NCI-H774 (cell line): ENCODE measurements at regions not wholly inside any gene's neighbourhood (a gene's known extent, or its start where the extent isn't known, plus 50 kb on each side); places are given as distances from the start of the nearest gene placed in this dataset.

Experiments
- DNase-seq: peaks from one replicate; lab custom pipeline; 2025; lab: John Stamatoyannopoulos, UW

- no peak for DNase-seq
Measured at GRCh38 chr1:4380564-4381168, 273.7 kb upstream of the AJAP1 start.

- DNase-seq: no peak
Measured at GRCh38 chr1:4393191-4393590, 261.2 kb upstream of the AJAP1 start.

GRCh38 chr1:4394366-4394765, 260.0 kb upstream of the AJAP1 start:
- DNase-seq: no peak

GRCh38 chr1:4395158-4395557, 259.3 kb upstream of the AJAP1 start:
- DNase-seq: no peak

DNA sequence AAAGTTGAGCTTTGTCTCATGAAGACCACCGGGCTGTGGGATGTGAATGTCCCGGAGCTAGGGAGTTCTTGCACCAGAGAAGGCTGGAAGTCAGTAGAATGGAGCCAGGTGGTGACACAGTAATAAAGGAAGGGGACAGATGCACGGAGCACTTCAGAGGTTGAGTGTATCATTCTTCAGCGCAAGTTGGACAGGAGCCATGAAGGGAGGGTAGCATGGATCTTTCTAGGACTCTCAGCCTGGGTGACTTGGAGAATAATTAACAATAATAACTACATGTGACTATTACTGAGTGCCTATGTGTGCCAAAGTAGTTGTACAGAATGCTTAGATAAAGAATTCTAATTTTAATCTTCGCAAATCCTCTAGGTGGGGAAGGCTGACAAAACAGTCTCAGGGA, 258.7 kb upstream of the AJAP1 start:
- no peak for DNase-seq

DNA sequence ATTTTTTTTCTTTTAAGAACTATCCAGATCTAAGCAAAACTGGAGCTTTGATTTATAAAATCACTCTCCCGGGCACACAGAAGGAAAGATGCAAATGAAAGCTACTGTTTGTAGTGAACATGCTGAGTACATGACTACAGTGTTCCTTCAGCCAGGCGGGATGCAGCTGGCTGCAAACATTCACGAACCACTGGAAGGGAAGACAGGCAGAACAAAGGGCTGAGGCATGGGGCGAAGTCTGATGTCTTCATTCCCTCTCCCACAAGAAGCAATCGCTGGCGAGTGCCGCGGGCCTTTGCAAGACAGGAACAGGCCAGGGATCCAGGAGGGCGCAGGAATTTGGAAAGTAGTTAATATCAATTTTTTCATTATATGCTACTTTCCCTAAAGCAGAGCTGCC, 257.9 kb upstream of the AJAP1 start:
- DNase-seq: no peak

- DNase-seq: peak; percentile 10
Measured at GRCh38 chr1:4397196-4397595, 257.2 kb upstream of the AJAP1 start.

DNA sequence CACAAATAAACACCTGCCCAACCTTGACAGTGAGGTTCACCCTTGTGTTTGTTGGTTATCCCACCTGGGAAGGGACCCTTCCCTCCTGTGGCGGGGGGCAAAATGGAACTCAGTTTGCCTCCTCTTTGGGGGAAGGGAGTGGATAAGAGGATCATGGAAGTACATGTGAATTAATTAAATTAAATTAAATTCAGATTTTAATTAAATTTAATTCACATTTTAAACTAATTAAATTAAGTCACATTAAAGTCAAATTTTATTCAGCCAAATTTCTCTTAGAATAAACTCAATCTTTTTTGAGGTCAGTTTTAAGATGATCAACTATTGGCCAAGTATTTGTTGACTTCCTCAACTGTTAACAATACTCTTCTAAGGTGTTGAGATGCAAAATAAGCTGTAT, 252.4 kb upstream of the AJAP1 start:
- no peak for DNase-seq

DNA sequence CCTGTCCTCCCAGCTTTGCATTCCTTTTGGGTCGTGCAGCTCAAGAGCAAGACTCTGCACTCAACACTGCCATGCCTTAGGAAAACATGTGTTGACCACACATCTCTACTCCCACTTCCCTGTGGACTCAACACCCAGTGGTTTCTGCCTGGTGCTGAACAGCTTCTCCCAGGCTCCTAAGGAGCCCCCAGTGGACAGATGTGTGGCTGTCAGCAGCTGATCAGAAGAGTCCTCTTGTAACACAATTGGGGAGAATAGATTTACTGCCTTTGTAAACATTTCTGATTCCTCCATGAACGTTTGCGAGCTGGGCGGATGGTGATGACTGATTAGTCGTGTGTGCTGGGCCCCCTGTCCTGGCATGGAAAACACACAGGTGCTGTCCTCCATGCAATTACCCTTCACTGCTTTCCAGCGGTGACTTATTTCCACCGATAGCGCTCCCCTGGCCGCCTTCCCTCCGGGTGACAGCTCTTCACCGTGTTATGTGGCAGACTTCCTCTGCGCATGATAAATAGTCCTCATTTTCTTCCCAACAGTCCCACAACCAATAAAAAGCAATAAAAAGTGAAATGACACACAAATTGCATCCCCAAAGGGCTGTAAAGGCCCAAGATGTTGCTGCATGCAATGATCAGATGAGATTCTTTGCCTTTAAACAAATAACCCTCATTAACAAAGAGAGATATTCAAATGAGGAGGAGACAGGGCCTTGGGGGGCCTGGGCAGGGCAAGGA, 249.4 kb upstream of the AJAP1 start:
- no peak for DNase-seq

DNA sequence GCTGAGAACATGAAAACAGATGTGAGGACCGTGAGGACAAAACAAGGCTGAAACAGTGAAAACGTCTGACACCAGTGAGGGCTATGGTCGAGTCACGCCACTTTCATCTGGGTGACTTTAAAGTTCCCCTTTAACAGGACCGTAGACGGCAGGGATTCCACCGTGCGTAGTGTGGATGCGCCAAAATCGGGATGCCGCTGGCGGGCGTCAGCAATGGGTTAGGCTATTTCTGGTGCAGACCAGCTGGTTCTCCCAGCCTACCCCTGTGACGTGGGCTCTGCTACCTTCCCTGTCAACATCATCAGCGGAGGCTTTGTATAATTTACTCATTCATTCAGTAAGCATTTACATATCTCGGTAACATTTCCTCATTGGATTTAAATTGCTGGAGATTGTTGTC, 246.6 kb upstream of the AJAP1 start:
- no peak for DNase-seq

DNA sequence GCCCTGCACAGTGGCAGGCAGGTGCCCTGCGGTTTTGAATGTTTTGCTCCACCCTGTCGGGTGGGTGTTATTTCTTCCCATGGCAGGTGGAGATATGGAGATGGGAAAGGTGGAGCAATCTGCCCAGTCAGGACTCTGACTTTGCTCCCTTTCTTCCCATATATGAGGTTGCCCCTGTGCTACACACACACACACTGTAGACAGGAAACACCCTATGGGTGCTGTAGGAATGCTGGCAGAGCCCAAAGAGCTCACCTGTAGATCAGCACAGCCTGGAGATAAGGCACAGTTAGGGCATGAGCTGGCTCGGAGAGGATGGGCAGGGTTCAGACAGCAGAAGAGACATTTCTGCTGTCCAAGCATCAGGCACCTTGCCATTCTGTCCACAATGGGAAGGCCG, 246.0 kb upstream of the AJAP1 start:
- no peak for DNase-seq

GRCh38 chr1:4411862-4412261, 242.5 kb upstream of the AJAP1 start:
- DNase-seq: no peak

DNA sequence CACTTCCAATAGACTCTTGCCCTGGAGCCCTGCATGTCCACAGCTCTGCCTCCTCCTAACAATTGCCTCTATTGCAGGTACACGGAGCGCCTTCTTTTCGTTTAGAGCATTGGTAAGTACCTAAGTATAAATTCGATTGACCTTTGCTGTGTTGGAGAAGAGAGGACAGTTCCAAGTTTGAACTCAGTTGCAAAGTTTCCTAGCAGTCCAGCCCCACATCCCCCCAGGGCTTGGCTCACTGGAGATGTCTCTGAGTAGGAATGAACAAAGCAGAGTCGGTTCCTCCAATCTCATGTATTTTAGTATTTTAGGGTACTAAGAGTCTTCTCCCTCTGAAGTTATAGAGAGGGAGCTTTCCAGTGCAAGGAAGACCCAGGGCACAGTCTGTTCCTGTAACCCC, 238.9 kb upstream of the AJAP1 start:
- no peak for DNase-seq

DNA sequence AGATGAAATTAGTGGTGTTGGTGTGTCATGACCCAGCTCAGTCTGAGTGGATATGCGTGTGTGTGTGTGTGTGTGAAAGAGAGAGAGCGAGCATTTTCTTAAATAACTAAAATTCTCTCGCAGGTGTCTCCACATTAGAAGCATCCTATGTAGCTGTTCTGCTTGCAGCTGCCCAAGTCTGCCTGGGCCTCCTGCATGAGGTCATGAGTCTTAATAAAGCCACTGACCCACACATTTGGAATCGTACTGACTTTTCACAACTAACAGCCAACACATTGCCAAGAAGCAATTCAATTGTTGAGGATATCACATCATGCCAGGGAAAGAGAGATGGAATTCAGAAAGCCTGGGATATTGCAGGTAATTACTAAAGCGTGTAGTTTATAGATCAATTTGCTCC, 238.2 kb upstream of the AJAP1 start:
- DNase-seq: no peak

DNA sequence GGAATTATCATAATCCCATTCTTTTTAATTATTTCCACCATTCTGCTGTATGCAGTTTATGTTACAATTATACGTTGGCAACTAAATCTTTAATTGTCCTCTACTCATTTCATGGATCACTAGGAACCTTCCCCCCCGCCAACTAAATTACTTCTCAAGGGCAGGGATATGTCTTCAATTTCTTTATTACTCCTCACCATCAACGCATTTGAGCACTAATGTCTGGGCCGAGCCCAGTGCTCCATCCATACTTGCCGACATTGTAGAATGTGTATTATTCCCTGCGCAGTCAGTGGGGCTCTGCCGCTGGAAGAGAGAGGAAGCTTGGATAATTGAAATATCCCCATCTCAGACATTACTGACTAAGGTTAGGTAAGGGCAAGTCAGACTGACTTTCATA, 236.4 kb upstream of the AJAP1 start:
- no peak for DNase-seq

DNA sequence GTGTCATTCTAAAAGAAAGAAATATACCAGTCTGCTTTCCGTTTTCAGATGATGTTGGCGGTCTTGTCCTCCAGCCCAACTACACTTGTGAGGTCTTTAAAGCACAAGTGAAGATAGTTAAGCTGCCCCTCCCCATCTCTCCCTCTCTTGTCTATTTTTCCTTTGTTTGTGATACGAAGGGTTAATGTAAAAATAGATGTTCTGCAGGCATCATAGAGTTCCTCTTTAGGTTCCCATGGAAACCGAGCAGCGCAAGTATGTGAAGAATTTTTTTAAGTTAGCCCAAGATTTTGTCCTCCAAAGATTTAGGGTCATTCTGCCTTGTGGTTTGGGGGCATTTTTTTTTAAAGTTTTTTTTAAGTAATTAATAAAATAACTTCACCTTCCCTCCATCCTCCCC, 232.4 kb upstream of the AJAP1 start:
- no peak for DNase-seq

DNA sequence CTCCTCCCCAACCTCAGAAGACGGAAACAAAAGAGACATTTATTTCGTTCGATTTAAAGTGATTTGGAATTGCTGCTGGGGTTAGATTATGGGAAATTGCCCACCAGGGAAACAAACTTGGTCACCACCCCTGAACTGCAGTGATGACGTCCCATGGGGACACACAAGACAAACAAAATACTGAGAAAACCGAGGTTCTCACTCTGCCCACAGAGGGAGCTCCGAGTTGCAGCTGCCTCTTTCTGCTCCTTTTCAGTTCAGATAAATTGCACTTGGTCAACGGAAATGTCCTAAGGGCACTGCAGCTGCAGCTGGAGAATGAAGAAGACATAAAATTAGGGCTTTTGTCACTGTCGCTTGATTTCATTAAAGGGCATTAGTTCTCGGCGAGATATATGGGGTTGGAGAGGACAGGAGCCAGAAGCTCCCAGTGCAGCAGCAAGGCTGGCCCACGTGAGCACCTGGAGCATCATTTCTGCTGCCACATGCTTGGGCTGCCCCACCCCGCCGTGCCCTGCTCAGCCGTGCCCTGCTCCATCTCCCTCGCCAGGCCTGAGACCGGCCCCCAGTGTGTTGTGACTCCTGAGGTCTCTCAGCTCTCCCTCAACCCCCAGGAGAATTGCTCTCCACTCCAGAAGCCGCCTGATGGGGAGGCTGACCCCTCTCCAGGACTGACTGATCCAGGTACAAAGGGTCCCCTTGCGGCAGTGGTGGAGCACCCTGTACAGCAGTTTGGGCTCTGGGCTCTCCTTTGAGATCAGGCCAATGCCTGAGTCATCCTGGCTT, 231.7 kb upstream of the AJAP1 start:
- DNase-seq: no peak

DNA sequence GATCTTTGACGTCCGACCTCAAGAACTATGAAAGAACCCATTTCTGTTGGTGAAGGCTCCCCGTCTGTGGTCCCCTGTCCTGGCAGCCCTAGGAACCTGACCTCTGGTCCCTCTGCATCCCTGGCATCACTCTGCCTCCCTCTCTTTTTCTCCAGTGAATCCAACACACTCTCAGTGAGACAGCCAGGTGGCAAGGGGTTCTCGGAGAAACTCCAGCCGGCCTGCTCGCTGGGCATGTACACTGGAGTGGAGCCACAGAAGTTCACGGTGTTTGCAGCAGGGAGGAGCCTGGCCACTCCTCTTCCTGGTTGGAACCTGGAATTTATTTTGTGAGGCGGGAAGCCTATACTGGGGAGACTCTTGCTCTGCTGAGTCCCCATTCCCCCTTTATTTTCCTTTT, 230.2 kb upstream of the AJAP1 start:
- DNase-seq: no peak

DNA sequence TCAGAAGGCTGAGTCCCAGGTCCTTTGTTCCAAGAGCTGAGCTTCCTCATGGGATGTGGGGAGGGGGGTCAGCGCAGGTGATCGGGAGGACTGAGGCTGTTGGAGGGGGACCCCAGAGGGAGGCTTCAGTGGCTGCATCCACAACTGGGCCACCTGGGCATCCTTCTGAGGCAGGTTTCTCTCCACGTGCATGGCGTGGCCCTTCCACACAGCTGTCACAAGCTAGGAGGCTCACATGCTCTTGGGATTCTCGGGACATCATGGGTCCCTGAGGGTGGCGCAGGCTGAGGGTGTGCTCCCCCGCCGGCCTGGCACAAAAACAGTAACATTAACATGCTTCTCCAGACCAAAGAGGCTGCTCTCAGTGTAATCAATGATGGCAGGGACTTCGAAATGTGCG, 229.6 kb upstream of the AJAP1 start:
- no peak for DNase-seq

GRCh38 chr1:4425892-4426291, 228.5 kb upstream of the AJAP1 start:
- DNase-seq: no peak

DNA sequence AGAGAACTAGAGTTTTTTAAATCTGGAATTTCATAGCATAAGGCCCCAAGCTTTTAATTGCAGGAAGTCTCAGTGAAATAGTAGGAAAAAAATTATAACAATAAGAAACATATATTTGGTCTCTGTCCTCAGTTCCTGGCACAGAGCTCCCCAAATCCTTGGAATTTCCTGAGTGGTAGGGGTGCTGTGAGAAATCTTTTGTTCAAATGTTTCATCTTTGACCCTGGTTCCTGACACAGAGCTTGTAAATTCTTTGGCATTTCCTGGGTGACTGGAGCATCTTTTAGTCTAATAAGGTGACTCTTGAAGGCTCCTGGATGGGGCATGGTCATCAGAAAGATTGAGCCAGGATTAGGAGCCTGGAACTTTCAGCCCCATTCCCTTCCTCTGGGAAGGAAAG, 225.7 kb upstream of the AJAP1 start:
- DNase-seq: no peak

DNA sequence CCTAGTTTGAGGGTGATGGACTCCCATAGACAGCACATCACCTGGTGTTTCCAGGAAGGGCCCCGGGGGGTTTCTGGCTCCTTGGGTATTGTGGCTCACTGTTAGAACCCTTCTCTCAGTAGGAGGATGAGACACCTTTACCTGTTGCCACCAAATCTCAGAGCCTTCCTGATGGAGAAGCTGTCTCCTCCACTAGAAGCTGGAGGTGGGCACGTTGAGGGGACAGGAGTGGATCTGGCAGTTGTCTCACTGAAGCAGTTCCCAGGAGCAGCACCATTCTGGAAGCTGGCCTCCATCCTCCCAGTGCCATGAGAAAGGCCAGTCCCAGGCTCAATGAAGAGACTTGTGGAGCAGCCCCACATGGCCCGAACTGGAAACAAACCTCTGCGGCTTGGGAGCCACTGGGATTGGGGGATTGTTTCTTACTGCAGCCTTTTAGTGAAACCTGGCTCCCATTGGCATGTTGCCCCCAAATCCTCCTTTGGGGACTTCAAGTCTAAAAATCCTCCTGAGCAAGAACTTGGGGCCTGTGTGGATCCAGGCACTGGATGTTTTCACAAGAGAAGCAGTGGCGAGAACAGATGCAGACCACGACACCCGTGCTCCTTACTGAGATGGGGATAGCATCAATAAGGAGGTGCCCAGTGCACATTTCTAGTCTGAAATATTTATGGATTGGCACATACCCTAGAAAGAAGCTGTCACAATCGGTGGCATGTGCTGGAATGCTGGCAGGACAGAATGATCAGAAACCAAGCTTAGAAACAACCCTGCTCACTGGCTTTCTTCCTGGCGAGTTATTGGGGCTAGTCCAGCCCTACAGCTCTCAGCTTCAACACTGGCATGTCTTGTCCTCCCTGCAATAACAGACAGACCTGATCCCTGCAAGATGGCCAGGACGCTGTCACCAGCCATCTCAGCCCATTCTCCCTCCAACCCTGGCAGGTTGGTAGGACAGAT, 223.7 kb upstream of the AJAP1 start:
- DNase-seq: no peak
